Prostate gland (tissue), 2 donors: ENCODE measurements at regions not wholly inside any gene's neighbourhood (a gene's known extent, or its start where the extent isn't known, plus 50 kb on each side); places are given as distances from the start of the nearest gene placed in this dataset.
"Not testable (repeated sequence)": the region's sequence is repeated elsewhere in the genome, so short reads cannot be mapped to it uniquely, and the experiment has no call there.

Source experiments
- CTCF ChIP-seq, 4 experiments: fragments of 200-600 bp in 2 of 4; fragments of 450-650 bp in 2 of 4; sonication (generic) in 2 of 4; IDR thresholded peaks; 1 replicate in 3 of 4; 2 replicates in 1 of 4; pipeline ENCODE4 v1.5.1; 2016 to 2019; ENCODE audit warnings: antibody characterized with exemption in 4 of 4, mild to moderate bottlenecking in 2 of 4, moderate library complexity in 2 of 4
- POLR2A ChIP-seq: fragments of 450-650 bp; IDR thresholded peaks from one replicate; pipeline ENCODE4 v1.6.1; 2016; ENCODE audit warnings: antibody characterized with exemption, mild to moderate bottlenecking

DNA sequence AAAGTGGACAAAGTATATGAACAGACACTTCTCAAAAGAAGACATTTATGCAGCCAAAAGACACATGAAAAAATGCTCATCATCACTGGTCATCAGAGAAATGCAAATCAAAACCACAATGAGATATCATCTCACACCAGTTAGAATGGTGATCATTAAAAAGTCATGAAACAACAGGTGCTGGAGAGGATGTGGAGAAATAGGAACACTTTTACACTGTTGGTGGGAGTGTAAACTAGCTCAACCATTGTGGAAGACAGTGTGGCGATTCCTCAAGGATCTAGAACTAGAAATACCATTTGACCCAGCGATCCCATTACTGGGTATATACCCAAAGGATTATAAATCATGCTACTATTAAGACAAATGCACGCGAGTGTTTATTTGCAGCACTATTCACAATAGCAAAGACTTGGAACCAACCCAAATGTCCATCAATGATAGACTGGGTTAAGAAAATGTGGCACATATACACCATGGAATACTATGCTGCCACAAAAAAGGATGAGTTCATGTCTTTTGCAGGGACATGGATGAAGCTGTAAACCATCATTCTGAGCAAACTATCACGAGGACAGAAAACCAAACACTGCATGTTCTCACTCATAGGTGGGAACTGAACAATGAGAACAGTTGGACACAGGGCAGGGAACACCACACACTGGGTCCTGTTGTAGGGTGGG, 73.1 kb upstream of the RHOU start:
- not testable (repeated sequence) for TF ChIP-seq POLR2A; CTCF (IDR thresholded peaks at IDR 0.05)
